MCF 10A (cell line): ENCODE measurements at regions not wholly inside any gene's neighbourhood (a gene's known extent, or its start where the extent isn't known, plus 50 kb on each side); places are given as distances from the start of the nearest gene placed in this dataset.

Experiments used
- BruUV-seq: library from RNA; stranded (reverse); fragments of 400-500 nt; replicated peaks from 2 replicates; lab custom pipeline; 2021; lab: Mats Ljungman, UMichigan
- CTCF ChIA-PET: fragments of 300-600 bp; sonication (Branson Sonifier 250); formaldehyde crosslinking; extraction: SDS; loops from one replicate; lab custom pipeline; 2021; ENCODE audit warnings: antibody characterized with exemption, inconsistent platforms; lab: Yijun Ruan, JAX
- POLR2A ChIA-PET: fragments of 300-600, 350-650 bp; sonication (Branson Sonifier 250); formaldehyde crosslinking; extraction: SDS; loops from one replicate; lab custom pipeline; 2020; ENCODE audit warnings: antibody characterized with exemption, inconsistent platforms; lab: Yijun Ruan, JAX
- DNase-seq: peaks from one replicate; pipeline ENCODE4 v3.0.0-alpha.2; 2018; ENCODE audit not compliant: unreplicated experiment
- H3K27ac Mint-ChIP-seq: one replicate; pipeline ENCODE4 v1.8.0; 2022; ENCODE audit warnings: mild to moderate bottlenecking, low read depth, mixed read lengths; ENCODE audit not compliant: unreplicated experiment
- H3K27me3 Mint-ChIP-seq: one replicate; pipeline ENCODE4 v1.8.0; 2022; ENCODE audit warnings: mixed read lengths; ENCODE audit not compliant: insufficient read depth, unreplicated experiment
- H3K36me3 Mint-ChIP-seq: one replicate; pipeline ENCODE4 v1.8.0; 2022; ENCODE audit warnings: mild to moderate bottlenecking, moderate library complexity, mixed read lengths; ENCODE audit not compliant: insufficient read depth, unreplicated experiment
- H3K4me1 Mint-ChIP-seq: one replicate; pipeline ENCODE4 v1.8.0; 2022; ENCODE audit warnings: mixed read lengths; ENCODE audit not compliant: insufficient read depth, unreplicated experiment
- H3K4me3 Mint-ChIP-seq: one replicate; pipeline ENCODE4 v1.8.0; 2022; ENCODE audit warnings: mild to moderate bottlenecking, moderate library complexity, mixed read lengths; ENCODE audit not compliant: unreplicated experiment
- H3K9me3 Mint-ChIP-seq: one replicate; pipeline ENCODE4 v1.8.0; 2022; ENCODE audit warnings: mixed read lengths; ENCODE audit not compliant: unreplicated experiment
- CTCF ChIP-seq: fragments of 200-600 bp; IDR thresholded peaks from one replicate; pipeline ENCODE4 v1.8.0; 2022; ENCODE audit warnings: antibody characterized with exemption, mild to moderate bottlenecking; ENCODE audit not compliant: unreplicated experiment
- intact Hi-C: fragments of 100-400 bp; cut with micrococcal nuclease; formaldehyde crosslinking; loops from 2 replicates; pipeline ENCODE4 v1.14.1; 2022

GRCh38 chr20:24051160-24051559 lies 62.6 kb upstream of the GGTLC1 start:
- no peak for TF ChIP-seq CTCF
- intact Hi-C loops, result no loop called here
- no TSS peak for BruUV-seq
- no peak overlapping the region for H3K4me3 Mint-ChIP-seq
- H3K9me3 Mint-ChIP-seq, result peaks cover 31% of the 10 kb centered on the region
- H3K36me3 Mint-ChIP-seq, result no peaks in the 10 kb centered on the region
- H3K27me3 Mint-ChIP-seq, result no peaks in the 10 kb centered on the region
- POLR2A ChIA-PET, result no interaction called here
- CTCF ChIA-PET, result interaction anchor here (0.6 kb wide), 1 partner anchor 9 kb away, joined by 3 read pairs; no protein-coding TSS in a partner anchor
- H3K27ac Mint-ChIP-seq, result no peak overlapping the region
- no peaks in the 10 kb centered on the region for H3K4me1 Mint-ChIP-seq
- DNase-seq, result no peak

- no peaks in the 10 kb centered on the region for H3K4me1 Mint-ChIP-seq
- H3K9me3 Mint-ChIP-seq, result peaks cover 29% of the 10 kb centered on the region
- no TSS peak for BruUV-seq
- no peak overlapping the region for H3K27ac Mint-ChIP-seq
- DNase-seq, result no peak
- POLR2A ChIA-PET, result no interaction called here
- CTCF ChIA-PET, result no interaction called here
- no peaks in the 10 kb centered on the region for H3K36me3 Mint-ChIP-seq
- H3K27me3 Mint-ChIP-seq, result no peaks in the 10 kb centered on the region
- H3K4me3 Mint-ChIP-seq, result no peak overlapping the region
- no peak for TF ChIP-seq CTCF
- intact Hi-C loops, result no loop called here
Observed at GRCh38 chr20:24050119-24050518, 61.5 kb upstream of the GGTLC1 start.

- intact Hi-C loops, result no loop called here
- H3K4me1 Mint-ChIP-seq, result no peaks in the 10 kb centered on the region
- CTCF ChIA-PET, result interaction anchor here (0.6 kb wide), 1 partner anchor 59 kb away, joined by 3 read pairs; no protein-coding TSS in a partner anchor
- POLR2A ChIA-PET, result no interaction called here
- no peak for DNase-seq
- H3K27me3 Mint-ChIP-seq, result no peaks in the 10 kb centered on the region
- H3K4me3 Mint-ChIP-seq, result no peak overlapping the region
- peaks cover 29% of the 10 kb centered on the region for H3K9me3 Mint-ChIP-seq
- H3K36me3 Mint-ChIP-seq, result no peaks in the 10 kb centered on the region
- no TSS peak for BruUV-seq
- H3K27ac Mint-ChIP-seq, result no peak overlapping the region
- TF ChIP-seq CTCF, result no peak
Observed at GRCh38 chr20:24049081-24049480, 60.5 kb upstream of the GGTLC1 start.

GRCh38 chr20:24048024-24048611 lies 59.5 kb upstream of the GGTLC1 start:
- no peaks in the 10 kb centered on the region for H3K27me3 Mint-ChIP-seq
- intact Hi-C loops, result no loop called here
- no peak overlapping the region for H3K27ac Mint-ChIP-seq
- no peaks in the 10 kb centered on the region for H3K36me3 Mint-ChIP-seq
- no TSS peak for BruUV-seq
- no peaks in the 10 kb centered on the region for H3K4me1 Mint-ChIP-seq
- no peak overlapping the region for H3K4me3 Mint-ChIP-seq
- POLR2A ChIA-PET, result no interaction called here
- no peak for TF ChIP-seq CTCF
- DNase-seq, result no peak
- CTCF ChIA-PET, result no interaction called here
- peaks cover 29% of the 10 kb centered on the region for H3K9me3 Mint-ChIP-seq
